PC-9 (cell line): ENCODE measurements at regions not wholly inside any gene's neighbourhood (a gene's known extent, or its start where the extent isn't known, plus 50 kb on each side); places are given as distances from the start of the nearest gene placed in this dataset.

Experiments used
- BruUV-seq: library from RNA; stranded (reverse); fragments of 400-500 nt; replicated peaks from 2 replicates; lab custom pipeline; 2021; lab: Mats Ljungman, UMichigan
- CTCF ChIA-PET: fragments of 300-600 bp; sonication (Branson Sonifier 250); formaldehyde crosslinking; loops from one replicate; lab custom pipeline; 2022; ENCODE audit warnings: antibody characterized with exemption; lab: Charles Lee
- POLR2A ChIA-PET: fragments of 300-600 bp; sonication (Branson Sonifier 250); formaldehyde crosslinking; loops from one replicate; lab custom pipeline; 2022; ENCODE audit warnings: antibody characterized with exemption; ENCODE audit not compliant: unreplicated experiment; lab: Charles Lee
- DNase-seq, 2 experiments: peaks; one replicate each; pipeline versions ENCODE4 v3.0.0 to v3.0.0-alpha.2; 2015 to 2022; ENCODE audit warnings: mixed read lengths in 1 of 2
- H2AFZ ChIP-seq: fragments of 200-600 bp; sonication (generic); 2 replicates; pipeline ENCODE4 v1.8.1; 2017; ENCODE audit warnings: antibody characterized with exemption
- H3F3A ChIP-seq: fragments of 200-600 bp; sonication (generic); 2 replicates; pipeline ENCODE4 v1.8.1; 2017; ENCODE audit warnings: antibody characterized with exemption, mild to moderate bottlenecking, low read depth; ENCODE audit not compliant: insufficient read depth
- H3K27ac ChIP-seq: fragments of 200-600 bp; sonication (generic); 2 replicates; pipeline ENCODE4 v1.6.1; 2016; ENCODE audit warnings: mixed run types
- H3K27me3 ChIP-seq: fragments of 200-600 bp; sonication (generic); 2 replicates; pipeline ENCODE4 v1.6.1; 2016; ENCODE audit warnings: low read depth, mixed run types; ENCODE audit not compliant: insufficient read depth
- H3K36me3 ChIP-seq: fragments of 200-600 bp; sonication (generic); 2 replicates; pipeline ENCODE4 v1.6.1; 2016; ENCODE audit warnings: low read depth, mixed run types
- H3K4me1 ChIP-seq: fragments of 200-600 bp; sonication (generic); replicated peaks from 2 replicates; pipeline ENCODE4 v1.6.1; 2016; ENCODE audit warnings: mixed run types; ENCODE audit not compliant: insufficient read depth
- H3K4me2 ChIP-seq: fragments of 200-600 bp; sonication (generic); 2 replicates; pipeline ENCODE4 v1.6.1; 2017; ENCODE audit warnings: mixed run types
- H3K4me3 ChIP-seq: fragments of 200-600 bp; sonication (generic); 2 replicates; pipeline ENCODE4 v1.6.1; 2016; ENCODE audit warnings: mixed run types
- H3K79me2 ChIP-seq: fragments of 200-600 bp; sonication (generic); 2 replicates; pipeline ENCODE4 v1.6.1; 2017; ENCODE audit warnings: low read depth, mixed run types
- H3K9me2 ChIP-seq: fragments of 200-600 bp; sonication (generic); 2 replicates; pipeline ENCODE4 v1.8.1; 2017; ENCODE audit warnings: mild to moderate bottlenecking; ENCODE audit not compliant: insufficient read depth
- H3K9me3 ChIP-seq: fragments of 200-600 bp; sonication (generic); 2 replicates; pipeline ENCODE4 v1.8.1; 2016; ENCODE audit warnings: low read depth; ENCODE audit not compliant: insufficient read depth
- H4K20me1 ChIP-seq: fragments of 200-600 bp; sonication (generic); 2 replicates; pipeline ENCODE4 v1.8.1; 2017; ENCODE audit not compliant: insufficient read depth
- CTCF ChIP-seq: fragments of 200-600 bp; sonication (generic); conservative IDR thresholded peaks from 2 replicates; pipeline ENCODE4 v1.6.1; 2017; ENCODE audit warnings: mixed run types, antibody characterized with exemption, mild to moderate bottlenecking, moderate library complexity
- EZH2 ChIP-seq: fragments of 200-600 bp; sonication (generic); IDR thresholded peaks from 2 replicates; pipeline ENCODE4 v1.8.0; 2017; ENCODE audit warnings: antibody characterized with exemption, low read depth
- intact Hi-C: fragments of 100-400 bp; cut with micrococcal nuclease; formaldehyde crosslinking; loops from one replicate; pipeline ENCODE4 v1.10.0; 2022; ENCODE audit not compliant: unreplicated experiment

- CTCF ChIA-PET: interaction anchor here (0.6 kb wide), 1 partner anchor 14 kb away, joined by 3 read pairs; no protein-coding TSS in a partner anchor
- H3K9me2 ChIP-seq: no peaks in the 10 kb centered on the region
- H3K9me3 ChIP-seq: no peaks in the 10 kb centered on the region
- no peak overlapping the region for H3K4me2 ChIP-seq
- intact Hi-C loops: no loop called here
- H3K4me3 ChIP-seq: no peak overlapping the region
- H3K27me3 ChIP-seq: peaks cover 28% of the 10 kb centered on the region; the same call in 1 of the 2 replicates
- H3K36me3 ChIP-seq: no peaks in the 10 kb centered on the region
- H3F3A ChIP-seq: no peaks in the 10 kb centered on the region
- no peak overlapping the region for H2AFZ ChIP-seq
- no peak overlapping the region for H3K27ac ChIP-seq
- no TSS peak for BruUV-seq
- no peaks in the 10 kb centered on the region for H4K20me1 ChIP-seq
- POLR2A ChIA-PET: no interaction called here
- H3K79me2 ChIP-seq: no peaks in the 10 kb centered on the region
- H3K4me1 ChIP-seq: no peaks in the 10 kb centered on the region
- TF ChIP-seq EZH2 (no peak), CTCF (no peak)
- DNase-seq: no peak
These were observed 450.7 kb upstream of the CCL2 start for GRCh38 chr17:33804401-33804800.

GRCh38 chr17:33806631-33807030 is 448.5 kb upstream of the CCL2 start:
- Histone ChIP-seq H3K79me2 (no peaks in the 10 kb centered on the region), H4K20me1 (no peaks in the 10 kb centered on the region), H2AFZ (no peak overlapping the region), H3K4me1 (no peaks in the 10 kb centered on the region), H3K9me3 (no peaks in the 10 kb centered on the region), H3F3A (no peaks in the 10 kb centered on the region), H3K9me2 (no peaks in the 10 kb centered on the region), H3K4me3 (no peak overlapping the region), H3K36me3 (no peaks in the 10 kb centered on the region), H3K4me2 (no peak overlapping the region), H3K27ac (no peak overlapping the region), H3K27me3 (peaks cover 14% of the 10 kb centered on the region; the same call in 1 of the 2 replicates)
- no TSS peak for BruUV-seq
- POLR2A ChIA-PET: no interaction called here
- CTCF ChIA-PET: no interaction called here
- intact Hi-C loops: no loop called here
- DNase-seq: no peak
- TF ChIP-seq EZH2 (no peak), CTCF (no peak)

GRCh38 chr17:33809748-33810147 is 445.3 kb upstream of the CCL2 start:
- intact Hi-C loops: no loop called here
- H3K4me2 ChIP-seq: no peak overlapping the region

More at GRCh38 chr17:33809748-33810147, 445.3 kb upstream of the CCL2 start:
- H3K9me3 ChIP-seq: no peaks in the 10 kb centered on the region
- TF ChIP-seq CTCF (no peak), EZH2 (no peak)
- H2AFZ ChIP-seq: no peak overlapping the region
- ChIA-PET CTCF (no interaction called here), POLR2A (no interaction called here)
- H3K27me3 ChIP-seq: peaks cover 13% of the 10 kb centered on the region
- H3K4me1 ChIP-seq: no peaks in the 10 kb centered on the region
- H3K36me3 ChIP-seq: no peaks in the 10 kb centered on the region
- H4K20me1 ChIP-seq: no peaks in the 10 kb centered on the region
- no peak overlapping the region for H3K4me3 ChIP-seq
- H3F3A ChIP-seq: no peaks in the 10 kb centered on the region
- H3K79me2 ChIP-seq: no peaks in the 10 kb centered on the region
- BruUV-seq: no TSS peak
- DNase-seq: no peak
- H3K9me2 ChIP-seq: no peaks in the 10 kb centered on the region
- H3K27ac ChIP-seq: no peak overlapping the region
